GM12878 (cell line): ENCODE measurements at regions not wholly inside any gene's neighbourhood (a gene's known extent, or its start where the extent isn't known, plus 50 kb on each side); places are given as distances from the start of the nearest gene placed in this dataset.

Experiments
- ATAC-seq: fragments of 200-7000 bp; cut with Tn5 transposase; 3 replicates; pipeline ENCODE4 v1.9.1; 2020; ENCODE audit warnings: mild to moderate bottlenecking, moderate library complexity
- BruUV-seq: library from RNA; stranded (reverse); fragments of 400-500 nt; replicated peaks from 2 replicates; lab custom pipeline; 2021; lab: Mats Ljungman, UMichigan
- CTCF ChIA-PET: fragments of 300-600 bp; sonication (Branson Sonifier 250); formaldehyde crosslinking; extraction: SDS; loops from one replicate; lab custom pipeline; 2021; ENCODE audit warnings: inconsistent platforms; lab: Yijun Ruan, JAX
- POLR2A ChIA-PET: fragments of 350-600 bp; formaldehyde crosslinking; extraction: SDS; loops from one replicate; lab custom pipeline; 2021; ENCODE audit warnings: inconsistent platforms; lab: Charles Lee
- RAD21 ChIA-PET: fragments of 300-600 bp; sonication (Branson Sonifier 250); formaldehyde crosslinking; loops from one replicate; lab custom pipeline; 2023; ENCODE audit warnings: antibody characterized with exemption; ENCODE audit not compliant: unreplicated experiment; lab: Charles Lee
- SMC1A ChIA-PET: fragments of 300-600 bp; sonication (Branson Sonifier 250); formaldehyde crosslinking; loops from one replicate; lab custom pipeline; 2023; ENCODE audit not compliant: unreplicated experiment, uncharacterized antibody; lab: Charles Lee
- DNase-seq: peaks from one replicate; pipeline ENCODE4 v3.0.0-alpha.2; 2011; ENCODE audit warnings: low read depth, low spot score
- FAIRE-seq: peaks from 3 replicates; lab custom pipeline; 2011; peaks lifted over from hg19 to GRCh38; lab: Jason Lieb, UNC
- H2AFZ ChIP-seq: 2 replicates; pipeline ENCODE4 v1.6.0; 2011; ENCODE audit warnings: low read depth, low read length, control low read depth; ENCODE audit not compliant: control insufficient read depth
- H3K27ac ChIP-seq: 2 replicates; pipeline ENCODE4 v1.5.1; 2011; ENCODE audit warnings: control low read depth; ENCODE audit not compliant: control insufficient read depth, insufficient read depth
- H3K27me3 ChIP-seq, 2 experiments: replicated peaks in 1 of 2; 2 replicates each; pipeline versions ENCODE4 v1.6.0 to v1.6.1; 2011; ENCODE audit warnings: low read length in 1 of 2; ENCODE audit not compliant: control insufficient read depth in 2 of 2, insufficient read depth in 2 of 2
- H3K36me3 ChIP-seq, 2 experiments: 2 replicates each; pipeline ENCODE4 v1.5.1; 2011; ENCODE audit warnings: low read length in 1 of 2; ENCODE audit not compliant: control insufficient read depth in 2 of 2, insufficient read depth in 2 of 2
- H3K4me1 ChIP-seq: 2 replicates; pipeline ENCODE4 v1.6.1; 2011; ENCODE audit warnings: mild to moderate bottlenecking, low read length, moderate library complexity, mixed read lengths; ENCODE audit not compliant: control insufficient read depth, insufficient read depth
- H3K4me2 ChIP-seq: 2 replicates; pipeline ENCODE4 v1.6.0; 2011; ENCODE audit warnings: control low read depth; ENCODE audit not compliant: control insufficient read depth, insufficient read depth
- H3K4me3 ChIP-seq: fragments of 200-600 bp; sonication (generic); 2 replicates; pipeline ENCODE4 v1.5.1; 2016
- H3K79me2 ChIP-seq: 2 replicates; pipeline ENCODE4 v1.6.0; 2011; ENCODE audit warnings: low read length; ENCODE audit not compliant: control insufficient read depth, insufficient read depth
- H3K9ac ChIP-seq: 2 replicates; pipeline ENCODE4 v1.8.0; 2011; ENCODE audit warnings: low read length, control low read depth, mixed read lengths; ENCODE audit not compliant: control insufficient read depth, insufficient read depth
- H3K9me3 ChIP-seq: replicated peaks from 3 replicates; pipeline ENCODE4 v1.5.1; 2011; ENCODE audit warnings: mild to moderate bottlenecking, low read length; ENCODE audit not compliant: control insufficient read depth, insufficient read depth
- H4K20me1 ChIP-seq: 2 replicates; pipeline ENCODE4 v1.6.0; 2011; ENCODE audit not compliant: control insufficient read depth, insufficient read depth
- CBFB ChIP-seq: IDR thresholded peaks from 2 replicates; pipeline ENCODE4 v1.6.1; 2016; ENCODE audit warnings: antibody characterized with exemption, low read depth
- EED ChIP-seq: sonication (generic); IDR thresholded peaks from 2 replicates; pipeline ENCODE4 v1.6.1; 2016; ENCODE audit warnings: antibody characterized with exemption, low read depth
- EGR1 ChIP-seq, 2 experiments: IDR thresholded peaks; 1 replicate in 1 of 2; 2 replicates in 1 of 2; pipeline ENCODE4 v1.6.1; 2011 to 2012; ENCODE audit warnings: low read depth in 2 of 2, low read length in 2 of 2, borderline replicate concordance in 1 of 2, mild to moderate bottlenecking in 1 of 2, moderate library complexity in 1 of 2
- EP300 ChIP-seq, 2 experiments: fragments of 150-350 bp in 1 of 2; IDR thresholded peaks; 2 replicates each; pipeline ENCODE4 v1.6.1; 2011 to 2012; ENCODE audit warnings: low read depth in 2 of 2, low read length in 2 of 2, borderline replicate concordance in 1 of 2, improper control_type of control experiment in 1 of 2, inconsistent platforms in 1 of 2; ENCODE audit not compliant: control insufficient read depth in 1 of 2
- LARP7 ChIP-seq: fragments of 450-650 bp; IDR thresholded peaks from 2 replicates; pipeline ENCODE4 v1.6.1; 2017; ENCODE audit warnings: mild to moderate bottlenecking
- MTA2 ChIP-seq: fragments of 450-650 bp; IDR thresholded peaks from 2 replicates; pipeline ENCODE4 v1.6.1; 2016; ENCODE audit warnings: low read depth, mild to moderate bottlenecking, moderate library complexity
- NFYB ChIP-seq: IDR thresholded peaks from 2 replicates; pipeline ENCODE4 v1.6.1; 2011; ENCODE audit warnings: low read depth, mild to moderate bottlenecking, low read length, improper control_type of control experiment, moderate library complexity; ENCODE audit not compliant: insufficient read depth
- NRF1 ChIP-seq: conservative IDR thresholded peaks from 2 replicates; pipeline ENCODE4 v1.6.1; 2011; ENCODE audit warnings: mild to moderate bottlenecking, low read depth, low read length, improper control_type of control experiment
- POU2F2 ChIP-seq: IDR thresholded peaks from 3 replicates; pipeline ENCODE4 v1.6.1; 2011; ENCODE audit warnings: low read depth, mild to moderate bottlenecking, low read length, borderline replicate concordance
- SMARCA5 ChIP-seq: fragments of 450-650 bp; IDR thresholded peaks from 2 replicates; pipeline ENCODE4 v1.6.1; 2017; ENCODE audit warnings: mild to moderate bottlenecking
- SREBF1 ChIP-seq: IDR thresholded peaks from 2 replicates; pipeline ENCODE4 v1.6.1; 2012; ENCODE audit warnings: mild to moderate bottlenecking, low read length
- ZNF207 ChIP-seq: fragments of 450-650 bp; IDR thresholded peaks from 2 replicates; pipeline ENCODE4 v1.6.1; 2014; ENCODE audit warnings: antibody characterized with exemption, mild to moderate bottlenecking, borderline replicate concordance
- ZNF217 ChIP-seq: fragments of 450-650 bp; IDR thresholded peaks from 2 replicates; pipeline ENCODE4 v1.6.1; 2017; ENCODE audit warnings: antibody characterized with exemption, mild to moderate bottlenecking
- WGBS: methylation state at CpG from one replicate; pipeline ENCODE4 v1.1.6; 2016; ENCODE audit warnings: low lambda C conversion rate; ENCODE audit not compliant: insufficient replicate concordance, insufficient coverage; ENCODE audit errors: missing lambda C conversion rate; 5-methylcytosine and 5-hydroxymethylcytosine counted together
- in situ Hi-C: fragments of 300-500 bp; cut with MboI; formaldehyde crosslinking; loops from 9 replicates; pipeline ENCODE4 v1.14.3; 2018; ENCODE audit warnings: mixed read lengths
- intact Hi-C: fragments of 100-400 bp; cut with micrococcal nuclease; formaldehyde crosslinking; loops from one replicate; pipeline ENCODE4 v1.14.2; 2022; ENCODE audit not compliant: unreplicated experiment
- TF ChIP-seq, protein P1 (sequence below): IDR thresholded peaks from 2 replicates; pipeline ENCODE4 v1.6.1; 2011; ENCODE audit warnings: low read depth, mild to moderate bottlenecking, low read length, moderate library complexity, borderline replicate concordance; ENCODE audit errors: extremely low read depth
- TF ChIP-seq, protein P2 (sequence below): IDR thresholded peaks from 2 replicates; pipeline ENCODE4 v1.6.1; 2012; ENCODE audit warnings: low read depth, low read length, improper control_type of control experiment
- TF ChIP-seq, protein P3 (sequence below): fragments of 450-650 bp; IDR thresholded peaks from 2 replicates; pipeline ENCODE4 v1.6.1; 2017; ENCODE audit warnings: mild to moderate bottlenecking
- TF ChIP-seq, protein P4 (sequence below): fragments of 450-650 bp; formaldehyde crosslinking; IDR thresholded peaks from 2 replicates; pipeline ENCODE4 v1.5.0; 2022; ENCODE audit warnings: mild to moderate bottlenecking, missing genetic modification characterization

DNA sequence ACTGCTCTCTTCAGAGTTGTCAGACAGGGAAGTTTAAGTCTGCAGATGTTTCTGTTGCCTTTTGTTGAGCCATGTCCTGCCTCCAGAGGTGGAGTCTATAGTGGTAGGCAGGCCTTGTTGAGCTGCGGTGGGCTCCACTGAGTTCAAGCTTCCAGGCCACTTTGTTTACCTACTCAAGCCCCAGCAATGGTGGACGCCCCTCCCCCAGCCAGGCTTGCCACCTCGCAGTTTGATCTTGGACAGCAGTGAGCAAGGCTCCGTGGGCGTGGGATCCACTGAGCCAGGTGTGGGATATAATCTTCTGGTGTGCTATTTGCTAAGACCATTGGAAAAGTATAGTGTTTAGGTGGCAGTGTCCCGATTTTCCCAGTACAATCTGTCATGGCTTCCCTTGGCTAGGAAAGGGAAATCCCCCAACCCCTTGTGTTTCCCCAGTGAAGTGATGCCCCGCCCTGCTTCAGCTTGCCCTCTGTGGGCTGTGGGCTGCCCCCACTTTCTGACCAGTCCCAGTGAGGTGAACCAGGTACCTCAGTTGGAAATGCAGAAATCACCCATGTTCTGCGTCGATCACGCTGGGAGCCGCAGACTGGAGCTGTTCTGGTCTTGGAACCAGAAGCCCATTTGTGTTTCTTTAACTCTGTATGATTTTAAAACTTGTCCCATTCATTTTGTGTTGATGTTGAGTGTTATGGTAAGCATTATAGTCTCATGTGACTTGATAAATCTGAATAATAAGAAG is 89.2 kb upstream of the CALCR start:
- CTCF ChIA-PET, result no interaction called here
- intact Hi-C loops, result no loop called here
- RAD21 ChIA-PET, result no interaction called here
- TF ChIP-seq MTA2, result no peak
- TF ChIP-seq EED, result no peak
- no peak for TF ChIP-seq ZNF207
- TF ChIP-seq LARP7, result no peak
- no peak for TF ChIP-seq CBFB
- no peak for TF ChIP-seq SREBF1
- TF ChIP-seq EP300 (IDR thresholded peaks at IDR 0.05; ENCODE audit: borderline replicate concordance in 1 of 2, control insufficient read depth in 1 of 2, low read depth in 2 of 2, low read length in 2 of 2), result no peak
- TF ChIP-seq, protein P1, sequence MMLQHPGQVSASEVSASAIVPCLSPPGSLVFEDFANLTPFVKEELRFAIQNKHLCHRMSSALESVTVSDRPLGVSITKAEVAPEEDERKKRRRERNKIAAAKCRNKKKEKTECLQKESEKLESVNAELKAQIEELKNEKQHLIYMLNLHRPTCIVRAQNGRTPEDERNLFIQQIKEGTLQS, result no peak
- no peak for TF ChIP-seq ZNF217
- TF ChIP-seq POU2F2, result no peak
- TF ChIP-seq NFYB, result no peak
- TF ChIP-seq, protein P2, sequence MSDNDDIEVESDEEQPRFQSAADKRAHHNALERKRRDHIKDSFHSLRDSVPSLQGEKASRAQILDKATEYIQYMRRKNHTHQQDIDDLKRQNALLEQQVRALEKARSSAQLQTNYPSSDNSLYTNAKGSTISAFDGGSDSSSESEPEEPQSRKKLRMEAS, result no peak
- TF ChIP-seq, protein P3, sequence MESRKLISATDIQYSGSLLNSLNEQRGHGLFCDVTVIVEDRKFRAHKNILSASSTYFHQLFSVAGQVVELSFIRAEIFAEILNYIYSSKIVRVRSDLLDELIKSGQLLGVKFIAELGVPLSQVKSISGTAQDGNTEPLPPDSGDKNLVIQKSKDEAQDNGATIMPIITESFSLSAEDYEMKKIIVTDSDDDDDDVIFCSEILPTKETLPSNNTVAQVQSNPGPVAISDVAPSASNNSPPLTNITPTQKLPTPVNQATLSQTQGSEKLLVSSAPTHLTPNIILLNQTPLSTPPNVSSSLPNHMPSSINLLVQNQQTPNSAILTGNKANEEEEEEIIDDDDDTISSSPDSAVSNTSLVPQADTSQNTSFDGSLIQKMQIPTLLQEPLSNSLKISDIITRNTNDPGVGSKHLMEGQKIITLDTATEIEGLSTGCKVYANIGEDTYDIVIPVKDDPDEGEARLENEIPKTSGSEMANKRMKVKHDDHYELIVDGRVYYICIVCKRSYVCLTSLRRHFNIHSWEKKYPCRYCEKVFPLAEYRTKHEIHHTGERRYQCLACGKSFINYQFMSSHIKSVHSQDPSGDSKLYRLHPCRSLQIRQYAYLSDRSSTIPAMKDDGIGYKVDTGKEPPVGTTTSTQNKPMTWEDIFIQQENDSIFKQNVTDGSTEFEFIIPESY, result no peak
- no peak for TF ChIP-seq EGR1 (IDR thresholded peaks at IDR 0.05; ENCODE audit: borderline replicate concordance in 1 of 2, low read depth in 2 of 2, low read length in 2 of 2)
- no peak for TF ChIP-seq NRF1
- no peak for TF ChIP-seq SMARCA5
- TF ChIP-seq, protein P4, sequence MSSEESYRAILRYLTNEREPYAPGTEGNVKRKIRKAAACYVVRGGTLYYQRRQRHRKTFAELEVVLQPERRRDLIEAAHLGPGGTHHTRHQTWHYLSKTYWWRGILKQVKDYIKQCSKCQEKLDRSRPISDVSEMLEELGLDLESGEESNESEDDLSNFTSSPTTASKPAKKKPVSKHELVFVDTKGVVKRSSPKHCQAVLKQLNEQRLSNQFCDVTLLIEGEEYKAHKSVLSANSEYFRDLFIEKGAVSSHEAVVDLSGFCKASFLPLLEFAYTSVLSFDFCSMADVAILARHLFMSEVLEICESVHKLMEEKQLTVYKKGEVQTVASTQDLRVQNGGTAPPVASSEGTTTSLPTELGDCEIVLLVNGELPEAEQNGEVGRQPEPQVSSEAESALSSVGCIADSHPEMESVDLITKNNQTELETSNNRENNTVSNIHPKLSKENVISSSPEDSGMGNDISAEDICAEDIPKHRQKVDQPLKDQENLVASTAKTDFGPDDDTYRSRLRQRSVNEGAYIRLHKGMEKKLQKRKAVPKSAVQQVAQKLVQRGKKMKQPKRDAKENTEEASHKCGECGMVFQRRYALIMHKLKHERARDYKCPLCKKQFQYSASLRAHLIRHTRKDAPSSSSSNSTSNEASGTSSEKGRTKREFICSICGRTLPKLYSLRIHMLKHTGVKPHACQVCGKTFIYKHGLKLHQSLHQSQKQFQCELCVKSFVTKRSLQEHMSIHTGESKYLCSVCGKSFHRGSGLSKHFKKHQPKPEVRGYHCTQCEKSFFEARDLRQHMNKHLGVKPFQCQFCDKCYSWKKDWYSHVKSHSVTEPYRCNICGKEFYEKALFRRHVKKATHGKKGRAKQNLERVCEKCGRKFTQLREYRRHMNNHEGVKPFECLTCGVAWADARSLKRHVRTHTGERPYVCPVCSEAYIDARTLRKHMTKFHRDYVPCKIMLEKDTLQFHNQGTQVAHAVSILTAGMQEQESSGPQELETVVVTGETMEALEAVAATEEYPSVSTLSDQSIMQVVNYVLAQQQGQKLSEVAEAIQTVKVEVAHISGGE, result no peak
- POLR2A ChIA-PET, result no interaction called here
- Histone ChIP-seq H4K20me1 (no peaks in the 10 kb centered on the region), H3K79me2 (no peaks in the 10 kb centered on the region), H3K4me1 (no peaks in the 10 kb centered on the region), H3K4me2 (no peak overlapping the region), H3K9me3 (no peaks in the 10 kb centered on the region), H3K36me3 (no peaks in the 10 kb centered on the region), H3K9ac (no peak overlapping the region), H3K27ac (no peak overlapping the region), H3K4me3 (no peak overlapping the region), H2AFZ (no peak overlapping the region), H3K27me3 (no peaks in the 10 kb centered on the region)
- BruUV-seq, result no TSS peak
- in situ Hi-C loops, result no loop called here
- ATAC-seq (no peak), DNase-seq (no peak), FAIRE-seq (no peak)
- WGBS, result 36% methylated on average over 11 of the region's 11 CpGs
- SMC1A ChIA-PET, result no interaction called here
